AG08396 (cell line): ENCODE measurements at regions not wholly inside any gene's neighbourhood (a gene's known extent, or its start where the extent isn't known, plus 50 kb on each side); places are given as distances from the start of the nearest gene placed in this dataset.
"Not testable (repeated sequence)": the region's sequence is repeated elsewhere in the genome, so short reads cannot be mapped to it uniquely, and the experiment has no call there.

Experiments
- DNase-seq: peaks from one replicate; pipeline ENCODE4 v3.0.0; 2012; ENCODE audit warnings: low spot score, mixed read lengths

DNA sequence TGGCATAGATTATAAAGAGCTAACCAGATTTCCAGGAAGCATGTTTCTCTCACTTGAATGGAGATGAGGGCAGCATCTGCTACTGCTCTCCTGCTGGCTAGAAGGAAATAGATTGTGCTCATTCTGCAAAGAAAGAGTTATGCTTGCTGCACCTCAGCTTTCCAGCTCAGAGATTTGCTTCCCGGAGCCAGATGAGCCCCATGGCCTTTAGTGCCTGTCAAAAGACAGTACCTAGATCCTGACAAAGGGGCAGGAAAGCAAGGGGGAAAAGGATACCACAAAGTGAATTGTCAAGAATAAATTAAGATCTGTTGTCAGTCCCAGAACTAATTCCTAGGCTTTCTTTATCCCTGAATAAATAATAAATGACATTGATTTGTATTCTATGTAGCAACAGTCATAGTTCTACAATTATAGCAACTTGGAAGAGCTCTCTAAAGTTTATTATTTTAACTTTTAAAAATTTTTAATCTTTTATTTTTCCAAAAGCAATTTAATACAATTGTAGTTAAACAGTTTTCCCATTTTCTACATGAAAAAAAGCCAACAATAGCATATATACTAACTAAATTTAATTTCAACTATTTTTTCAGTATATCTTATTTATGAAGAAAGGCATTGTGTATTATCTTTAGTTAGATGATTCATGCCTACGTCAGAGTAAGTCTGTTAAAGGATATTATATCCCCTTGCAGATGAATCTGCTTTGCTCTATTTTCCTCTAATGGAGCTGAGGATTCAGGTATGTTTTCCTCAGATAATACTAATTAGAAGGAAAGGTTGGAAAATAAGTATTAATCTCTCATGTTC, 306.1 kb upstream of the DDI1 start:
- DNase-seq: no peak

GRCh38 chr11:103731670-103732069, 304.8 kb upstream of the DDI1 start:
- DNase-seq: no peak

DNA sequence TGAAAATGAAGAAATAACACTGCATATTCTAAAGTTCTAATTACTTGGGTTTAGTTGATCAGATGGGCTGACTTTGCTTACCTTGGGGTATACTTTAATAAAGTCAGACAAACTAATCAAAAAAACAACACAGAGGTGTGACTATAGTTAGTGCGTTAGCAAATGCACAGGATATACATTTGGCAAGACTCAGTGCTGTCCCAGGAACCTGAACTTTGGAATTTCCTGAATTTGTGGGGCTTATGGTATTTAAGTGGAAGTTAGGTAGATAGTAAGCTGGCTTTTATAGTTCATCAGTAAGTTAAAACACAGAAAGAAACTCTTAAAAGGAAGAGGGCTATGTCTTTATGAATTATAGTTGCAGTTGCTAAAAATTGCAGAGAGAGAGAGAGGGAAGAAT, 302.6 kb upstream of the DDI1 start:
- DNase-seq: no peak

- no peak for DNase-seq
Observed at GRCh38 chr11:103735497-103736032, 300.9 kb upstream of the DDI1 start.

DNA sequence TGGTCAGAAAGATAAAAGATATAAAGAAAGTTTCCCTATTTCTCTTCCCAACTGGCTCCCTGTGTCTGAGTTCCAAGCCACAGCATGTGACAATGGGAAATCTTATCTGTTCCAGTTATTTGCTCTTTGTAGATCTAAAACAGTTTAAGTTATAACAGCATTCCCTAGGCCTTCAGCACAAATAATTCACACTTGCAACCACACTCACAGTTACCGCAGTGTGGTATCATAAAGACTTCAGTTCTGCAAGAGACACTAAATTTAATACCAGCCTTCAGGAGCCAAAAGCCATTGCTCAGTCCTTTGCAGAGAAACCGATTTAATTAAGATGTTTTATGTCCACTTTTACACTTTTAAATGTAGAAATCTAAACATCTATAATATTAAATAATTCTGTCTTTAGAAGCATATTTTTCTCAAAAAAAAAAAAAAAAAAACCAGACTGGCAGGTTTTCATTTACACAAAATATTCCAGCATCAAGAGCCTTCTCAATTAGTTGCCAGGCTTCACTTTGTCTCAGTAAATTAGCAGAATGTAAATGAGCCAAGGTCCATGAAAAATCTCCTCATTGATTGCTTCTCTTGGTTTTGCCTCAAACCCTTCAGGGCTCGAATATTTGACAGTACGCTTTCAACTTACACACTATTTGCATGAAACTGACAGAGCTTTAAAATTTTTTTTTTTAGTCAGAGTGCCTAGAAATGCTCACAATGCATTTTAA, 300.0 kb upstream of the DDI1 start:
- DNase-seq: no peak

- no peak for DNase-seq
Observed at GRCh38 chr11:103737037-103737622, 299.3 kb upstream of the DDI1 start.

DNA sequence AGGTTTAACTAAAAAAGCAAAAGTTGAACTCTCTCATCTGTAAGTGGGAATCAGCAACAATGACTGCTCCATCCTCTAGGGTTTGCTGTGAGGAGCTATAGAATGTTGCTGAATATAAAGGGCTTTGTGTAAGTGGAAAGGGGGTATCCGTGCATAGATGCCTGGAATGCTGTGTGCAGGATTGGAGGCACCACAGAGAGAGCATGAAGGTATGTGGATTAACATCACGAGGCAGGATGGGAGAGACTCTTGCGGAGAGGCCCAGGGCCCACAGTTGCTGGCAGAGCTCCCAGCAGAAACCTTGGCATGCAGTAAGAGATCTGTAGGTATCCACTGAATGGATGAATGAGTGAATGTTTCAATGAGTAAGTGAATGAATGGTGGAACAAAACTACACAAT, 298.7 kb upstream of the DDI1 start:
- no peak for DNase-seq

- DNase-seq: not testable (repeated sequence)
Observed at GRCh38 chr11:103739074-103739796, 297.2 kb upstream of the DDI1 start.

- no peak for DNase-seq
Observed at GRCh38 chr11:103744496-103745153, 291.8 kb upstream of the DDI1 start.

DNA sequence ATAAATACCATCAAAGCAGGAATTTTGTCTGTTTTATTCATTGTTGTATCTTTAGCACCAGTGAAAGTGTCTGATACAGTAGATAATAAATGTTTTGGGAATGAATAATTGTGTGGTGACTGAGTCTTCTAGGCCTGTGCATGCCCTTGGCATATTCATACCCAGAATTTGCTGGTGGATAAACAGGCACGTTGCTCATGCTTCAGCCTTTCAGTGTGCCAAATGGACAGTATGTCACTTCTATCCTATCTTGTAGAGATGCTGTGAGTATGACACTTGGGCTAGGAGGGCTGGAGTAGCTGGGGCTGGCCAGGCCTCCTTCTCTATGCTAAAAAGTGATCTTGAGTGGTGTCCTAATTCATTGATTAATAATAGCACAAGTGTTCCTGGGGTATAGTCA, 287.3 kb upstream of the DDI1 start:
- no peak for DNase-seq

GRCh38 chr11:103768816-103769215, 267.6 kb upstream of the DDI1 start:
- no peak for DNase-seq

- no peak for DNase-seq
Observed at GRCh38 chr11:103773059-103773458, 263.4 kb upstream of the DDI1 start.

DNA sequence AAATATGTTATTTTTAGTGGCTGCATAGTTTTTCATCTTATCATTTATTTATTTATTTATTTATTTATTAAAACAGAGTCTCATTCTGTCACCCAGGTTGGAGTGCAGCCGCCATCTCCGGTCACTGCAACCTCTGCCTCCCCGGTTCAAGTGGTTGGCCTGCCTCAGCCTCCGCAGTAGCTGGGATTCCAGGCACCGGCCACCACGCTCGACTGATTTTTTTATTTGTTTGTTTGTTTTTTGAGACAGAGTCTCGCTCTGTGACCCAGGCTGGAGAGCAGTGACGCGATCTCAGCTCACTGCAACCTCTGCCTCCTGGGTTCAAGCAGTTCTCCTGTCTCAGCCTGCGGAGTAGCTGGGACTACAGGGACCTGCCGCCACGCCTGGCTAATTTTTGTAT, 262.9 kb upstream of the DDI1 start:
- no peak for DNase-seq

GRCh38 chr11:103779054-103779453, 257.4 kb upstream of the DDI1 start:
- no peak for DNase-seq

GRCh38 chr11:103789952-103790351, 246.5 kb upstream of the DDI1 start:
- no peak for DNase-seq

DNA sequence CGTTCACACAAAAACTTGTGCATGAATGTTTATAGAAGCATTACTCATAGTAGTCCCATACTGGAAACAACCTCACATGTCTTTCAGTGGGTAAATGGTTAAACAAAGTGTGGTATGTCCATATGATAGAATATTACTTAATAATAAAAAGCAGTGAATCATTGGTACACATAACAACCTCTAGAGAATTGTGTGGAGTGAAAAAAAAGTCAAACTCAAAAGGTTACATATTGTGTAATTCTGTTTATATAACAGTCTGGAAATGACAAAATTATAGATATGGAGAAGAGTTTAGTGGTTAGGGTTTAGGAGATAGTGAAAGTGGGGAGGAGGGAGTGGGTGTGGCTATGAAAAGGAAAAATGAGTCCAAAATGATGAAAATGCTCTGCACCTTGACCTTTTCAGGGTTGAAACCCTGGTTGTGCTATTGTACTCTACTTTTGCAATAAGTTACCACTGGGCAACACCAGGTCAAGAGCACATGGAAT, 243.4 kb upstream of the DDI1 start:
- no peak for DNase-seq

DNA sequence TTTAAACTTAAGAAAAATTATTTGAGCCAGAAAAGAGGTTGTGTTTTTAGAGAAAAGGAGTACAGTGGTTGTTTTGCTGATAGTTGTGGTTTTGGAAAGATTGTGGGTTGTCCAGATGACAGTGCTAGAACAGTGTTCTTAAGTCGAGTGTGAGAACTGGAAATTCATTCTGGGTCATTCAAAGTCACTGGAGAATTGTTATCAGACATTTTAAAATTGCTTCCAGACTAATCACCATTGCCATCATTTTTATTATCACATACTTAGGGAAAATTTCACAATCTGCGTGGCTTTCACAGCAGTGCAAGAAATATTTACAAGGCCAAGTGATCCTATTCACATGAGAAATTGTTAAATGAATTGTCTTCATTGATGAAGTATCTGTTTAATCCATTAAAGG, 242.2 kb upstream of the DDI1 start:
- no peak for DNase-seq

DNA sequence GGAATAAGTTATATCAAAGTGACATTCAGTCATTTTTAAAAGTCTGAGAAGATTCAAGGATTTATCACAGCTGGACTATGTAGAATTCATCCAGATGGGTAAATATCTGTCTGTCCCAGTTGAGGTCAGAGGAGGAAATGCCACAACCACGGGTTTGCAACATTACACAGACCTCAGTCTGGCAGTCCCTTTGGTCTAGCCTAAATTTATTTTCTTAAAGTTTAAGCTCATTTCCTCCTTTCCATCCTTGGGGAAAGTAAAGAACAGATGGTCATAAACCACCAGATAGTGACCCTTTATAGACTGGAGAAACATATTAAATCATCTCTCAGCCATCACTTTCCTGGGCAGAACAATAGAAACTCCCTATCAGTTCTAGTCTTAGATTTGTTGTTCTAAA, 238.4 kb upstream of the DDI1 start:
- no peak for DNase-seq

DNA sequence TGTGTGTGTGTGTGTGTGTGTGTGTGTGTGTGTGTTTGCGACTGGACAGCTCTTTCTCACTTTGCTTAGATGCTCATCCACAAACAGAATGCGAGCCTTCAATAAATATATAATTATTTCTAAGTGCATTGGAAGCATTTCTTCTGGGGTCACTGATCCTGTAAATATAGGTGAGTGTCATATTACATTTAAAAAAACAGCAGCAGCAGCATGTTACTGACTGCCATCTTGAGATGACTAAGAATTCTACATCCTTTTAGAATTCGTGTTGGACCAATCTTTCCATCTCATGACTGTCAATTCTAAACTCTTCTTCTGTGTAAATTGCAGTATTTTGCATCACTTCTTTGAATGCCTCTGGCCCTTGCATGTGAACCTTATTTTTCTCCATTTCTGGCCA, 238.0 kb upstream of the DDI1 start:
- DNase-seq: no peak

DNA sequence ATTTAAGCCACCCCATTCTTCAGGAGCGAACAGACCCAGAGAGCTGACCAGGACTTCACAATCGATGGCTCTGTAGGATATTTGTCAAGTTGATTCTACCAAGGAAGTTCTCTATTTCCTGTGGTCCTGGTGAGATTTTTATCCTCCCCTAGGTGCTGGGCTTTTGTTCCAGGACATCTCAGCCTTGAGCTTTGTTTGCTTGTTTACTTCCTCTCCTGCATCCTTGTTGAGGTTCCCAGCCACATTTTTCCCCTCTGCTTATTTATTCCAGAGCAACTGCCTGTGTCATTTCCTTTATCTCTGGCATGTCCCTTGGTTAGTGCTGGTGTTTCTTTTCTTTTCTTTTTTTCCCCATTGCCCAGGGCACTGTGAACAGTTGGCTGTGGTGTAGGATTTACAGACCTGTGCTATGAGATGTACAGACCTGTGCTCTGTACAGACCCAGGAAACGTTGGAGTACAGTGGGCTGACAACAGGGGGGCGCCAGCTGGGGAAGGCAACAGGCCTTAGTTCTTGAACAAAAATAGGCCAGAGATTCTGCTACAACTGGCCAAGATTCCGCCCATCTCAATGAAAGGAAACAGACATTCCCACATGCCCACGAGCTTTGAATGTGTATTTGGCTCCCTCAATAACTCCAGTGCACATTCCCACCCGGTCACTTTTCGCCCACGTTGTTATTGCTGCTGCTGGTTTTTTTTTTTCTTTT, 235.9 kb upstream of the DDI1 start:
- DNase-seq: no peak

- DNase-seq: no peak
Observed at GRCh38 chr11:103803062-103803461, 233.4 kb upstream of the DDI1 start.
